KMS-11 (cell line): ENCODE measurements at regions not wholly inside any gene's neighbourhood (a gene's known extent, or its start where the extent isn't known, plus 50 kb on each side); places are given as distances from the start of the nearest gene placed in this dataset.

Experiments
- H2AFZ ChIP-seq: fragments of 200-600 bp; sonication (generic); 2 replicates; pipeline ENCODE4 v1.6.1; 2016; ENCODE audit warnings: antibody characterized with exemption, mixed run types, low read depth
- H3K27ac ChIP-seq: fragments of 200-600 bp; sonication (generic); 2 replicates; pipeline ENCODE4 v1.6.1; 2016; ENCODE audit warnings: mild to moderate bottlenecking, mixed run types
- H3K27me3 ChIP-seq: fragments of 200-600 bp; sonication (generic); 2 replicates; pipeline ENCODE4 v1.6.1; 2017; ENCODE audit warnings: mild to moderate bottlenecking, low read depth, mixed run types, moderate library complexity; ENCODE audit not compliant: insufficient read depth
- H3K36me3 ChIP-seq: fragments of 200-600 bp; sonication (generic); 2 replicates; pipeline ENCODE4 v1.6.1; 2017; ENCODE audit warnings: mild to moderate bottlenecking, mixed run types; ENCODE audit not compliant: insufficient read depth
- H3K4me1 ChIP-seq: fragments of 200-600 bp; sonication (generic); 2 replicates; pipeline ENCODE4 v1.6.1; 2016; ENCODE audit warnings: mild to moderate bottlenecking, low read depth, mixed run types; ENCODE audit not compliant: poor library complexity, severe bottlenecking
- H3K4me2 ChIP-seq: fragments of 200-600 bp; sonication (generic); 2 replicates; pipeline ENCODE4 v1.7.0; 2016; ENCODE audit warnings: mild to moderate bottlenecking, mixed run types
- H3K4me3 ChIP-seq: fragments of 200-600 bp; sonication (generic); IDR thresholded peaks from 2 replicates; pipeline ENCODE4 v1.6.1; 2017; ENCODE audit warnings: low read depth, low read length, mixed read lengths; ENCODE audit not compliant: insufficient read depth
- H3K79me2 ChIP-seq: fragments of 200-600 bp; sonication (generic); 2 replicates; pipeline ENCODE4 v1.6.1; 2016; ENCODE audit warnings: low read depth, mixed run types; ENCODE audit not compliant: insufficient read depth
- H3K9ac ChIP-seq: fragments of 200-600 bp; sonication (generic); 2 replicates; pipeline ENCODE4 v1.6.1; 2016; ENCODE audit warnings: mild to moderate bottlenecking, mixed run types
- H4K20me1 ChIP-seq: fragments of 200-600 bp; sonication (generic); 2 replicates; pipeline ENCODE4 v1.6.1; 2016; ENCODE audit warnings: mild to moderate bottlenecking, mixed run types; ENCODE audit not compliant: insufficient read depth
- TF ChIP-seq, protein P1 (sequence below): fragments of 200-600 bp; sonication (generic); conservative IDR thresholded peaks from 2 replicates; pipeline ENCODE4 v1.6.1; 2017; ENCODE audit warnings: low read depth, mild to moderate bottlenecking, antibody characterized with exemption, low read length, moderate library complexity, mixed read lengths

DNA sequence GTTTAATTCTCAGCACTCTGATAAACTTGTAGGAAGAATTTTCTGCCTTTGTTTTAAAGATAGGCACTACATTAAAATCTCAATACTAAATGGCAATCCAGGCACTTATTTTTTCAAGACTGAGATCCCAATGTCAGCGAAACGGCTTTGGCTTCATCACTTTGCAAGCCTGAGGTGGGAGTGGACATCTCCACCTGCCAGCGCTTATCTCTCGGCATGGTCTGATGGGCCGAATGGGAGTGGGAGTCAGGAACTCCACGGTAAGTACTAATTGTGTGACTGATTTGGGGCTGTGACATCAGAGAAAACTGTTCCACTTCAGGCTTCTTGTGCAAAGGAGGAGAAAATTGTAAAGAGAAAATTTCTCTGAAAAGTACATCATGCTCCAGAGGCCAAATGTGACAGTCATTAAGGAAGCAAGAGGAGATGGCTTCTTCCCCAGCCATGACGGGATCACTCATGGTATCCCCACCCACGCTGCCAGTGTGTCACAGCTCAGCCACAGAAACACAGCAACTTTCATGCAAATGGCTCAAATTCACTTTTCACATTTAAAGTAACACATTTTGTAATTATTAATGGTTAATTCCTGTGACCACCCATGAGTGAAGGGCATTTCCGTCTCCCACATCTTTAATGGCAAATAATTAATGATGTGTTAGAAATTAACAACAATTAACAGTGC, 385.5 kb upstream of the HNRNPA3 start:
- H4K20me1 ChIP-seq, result no peaks in the 10 kb centered on the region
- H3K9ac ChIP-seq, result no peak overlapping the region
- H3K36me3 ChIP-seq, result no peaks in the 10 kb centered on the region
- no peak overlapping the region for H3K4me3 ChIP-seq
- no peak overlapping the region for H2AFZ ChIP-seq
- H3K4me2 ChIP-seq, result no peak overlapping the region
- no peaks in the 10 kb centered on the region for H3K4me1 ChIP-seq
- no peaks in the 10 kb centered on the region for H3K79me2 ChIP-seq
- TF ChIP-seq, protein P1, sequence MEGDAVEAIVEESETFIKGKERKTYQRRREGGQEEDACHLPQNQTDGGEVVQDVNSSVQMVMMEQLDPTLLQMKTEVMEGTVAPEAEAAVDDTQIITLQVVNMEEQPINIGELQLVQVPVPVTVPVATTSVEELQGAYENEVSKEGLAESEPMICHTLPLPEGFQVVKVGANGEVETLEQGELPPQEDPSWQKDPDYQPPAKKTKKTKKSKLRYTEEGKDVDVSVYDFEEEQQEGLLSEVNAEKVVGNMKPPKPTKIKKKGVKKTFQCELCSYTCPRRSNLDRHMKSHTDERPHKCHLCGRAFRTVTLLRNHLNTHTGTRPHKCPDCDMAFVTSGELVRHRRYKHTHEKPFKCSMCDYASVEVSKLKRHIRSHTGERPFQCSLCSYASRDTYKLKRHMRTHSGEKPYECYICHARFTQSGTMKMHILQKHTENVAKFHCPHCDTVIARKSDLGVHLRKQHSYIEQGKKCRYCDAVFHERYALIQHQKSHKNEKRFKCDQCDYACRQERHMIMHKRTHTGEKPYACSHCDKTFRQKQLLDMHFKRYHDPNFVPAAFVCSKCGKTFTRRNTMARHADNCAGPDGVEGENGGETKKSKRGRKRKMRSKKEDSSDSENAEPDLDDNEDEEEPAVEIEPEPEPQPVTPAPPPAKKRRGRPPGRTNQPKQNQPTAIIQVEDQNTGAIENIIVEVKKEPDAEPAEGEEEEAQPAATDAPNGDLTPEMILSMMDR, result no peak
- H3K27ac ChIP-seq, result no peak overlapping the region
- no peaks in the 10 kb centered on the region for H3K27me3 ChIP-seq

DNA sequence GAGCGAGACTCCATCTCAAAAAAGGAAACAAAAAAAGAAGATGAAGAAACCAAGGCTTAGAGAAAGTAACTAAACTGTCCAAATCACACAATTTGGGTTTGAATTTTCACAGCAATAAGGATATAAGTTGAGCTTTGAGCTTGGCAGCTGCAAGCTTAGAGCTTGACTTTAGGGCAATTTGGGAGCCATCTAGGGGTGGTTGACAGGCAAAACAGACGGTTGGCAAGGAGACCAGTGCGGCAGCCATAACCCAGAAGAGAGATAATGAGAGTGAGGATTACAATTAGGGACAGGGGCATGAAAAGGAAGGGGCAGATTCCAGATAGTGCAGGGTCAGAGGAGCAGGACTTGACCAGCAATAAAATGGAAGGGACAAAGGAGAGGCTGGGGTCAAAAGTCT, 382.2 kb upstream of the HNRNPA3 start:
- Histone ChIP-seq H4K20me1 (no peaks in the 10 kb centered on the region), H3K79me2 (no peaks in the 10 kb centered on the region), H2AFZ (peak overlapping the region; percentile 7; the same call in 1 of the 2 replicates), H3K4me1 (no peaks in the 10 kb centered on the region), H3K9ac (no peak overlapping the region), H3K36me3 (no peaks in the 10 kb centered on the region), H3K4me2 (no peak overlapping the region), H3K27ac (no peak overlapping the region), H3K27me3 (no peaks in the 10 kb centered on the region), H3K4me3 (no peak overlapping the region)
- TF ChIP-seq, protein P1, result no peak

DNA sequence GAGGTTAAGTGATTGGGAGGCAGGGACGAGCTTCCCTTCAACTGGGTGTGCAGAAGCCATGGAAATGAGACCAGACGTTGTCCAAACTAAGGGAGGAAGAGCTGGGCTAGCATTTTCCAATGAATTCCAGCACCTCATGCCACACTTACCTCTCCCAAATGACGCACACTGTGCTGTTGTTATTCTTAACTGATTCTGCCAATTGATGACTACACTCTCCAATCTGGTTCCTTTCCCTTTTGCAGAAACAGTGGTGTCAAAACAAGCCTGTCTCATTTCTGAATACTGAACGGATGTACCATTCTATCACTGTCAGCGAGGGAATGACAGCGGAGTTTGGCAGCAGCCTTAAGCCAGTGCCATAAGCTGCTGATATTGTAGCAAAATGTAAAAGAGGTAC, 380.5 kb upstream of the HNRNPA3 start:
- Histone ChIP-seq H3K4me2 (no peak overlapping the region), H3K36me3 (no peaks in the 10 kb centered on the region), H3K27ac (no peak overlapping the region), H2AFZ (no peak overlapping the region), H3K9ac (no peak overlapping the region), H4K20me1 (no peaks in the 10 kb centered on the region), H3K27me3 (no peaks in the 10 kb centered on the region), H3K79me2 (no peaks in the 10 kb centered on the region), H3K4me1 (no peaks in the 10 kb centered on the region), H3K4me3 (no peak overlapping the region)
- TF ChIP-seq, protein P1, result no peak

DNA sequence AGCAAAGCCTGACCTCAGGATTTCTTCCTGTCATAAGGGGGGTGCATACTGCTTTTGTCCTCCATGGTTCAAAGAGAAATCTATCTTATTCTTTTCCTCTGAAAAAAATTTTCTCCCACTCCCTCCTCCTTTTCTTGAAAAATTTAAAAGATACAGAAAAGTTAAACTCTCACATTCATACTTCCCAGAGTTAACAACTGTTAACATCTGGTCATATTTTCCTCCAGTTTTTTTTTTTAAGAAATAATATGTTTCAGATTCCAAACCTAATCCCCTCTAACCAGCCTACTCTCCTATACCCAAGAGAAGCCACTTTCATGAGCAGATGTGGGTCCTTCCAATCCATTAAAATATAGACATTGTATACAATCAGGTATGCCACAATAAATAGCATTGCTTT, 378.9 kb upstream of the HNRNPA3 start:
- no peaks in the 10 kb centered on the region for H3K27me3 ChIP-seq
- no peak overlapping the region for H3K4me2 ChIP-seq
- TF ChIP-seq, protein P1, result no peak
- H3K4me3 ChIP-seq, result no peak overlapping the region
- no peaks in the 10 kb centered on the region for H3K36me3 ChIP-seq
- H4K20me1 ChIP-seq, result no peaks in the 10 kb centered on the region
- H3K4me1 ChIP-seq, result no peaks in the 10 kb centered on the region
- no peak overlapping the region for H3K9ac ChIP-seq
- H3K27ac ChIP-seq, result no peak overlapping the region
- no peak overlapping the region for H2AFZ ChIP-seq
- no peaks in the 10 kb centered on the region for H3K79me2 ChIP-seq
